IMR-90 (cell line): ENCODE measurements at regions not wholly inside any gene's neighbourhood (a gene's known extent, or its start where the extent isn't known, plus 50 kb on each side); places are given as distances from the start of the nearest gene placed in this dataset.

Source experiments
- ATAC-seq: fragments of 200-7000 bp; cut with Tn5 transposase; 2 replicates; pipeline ENCODE4 v1.9.1; 2020; ENCODE audit warnings: low read depth, mild to moderate bottlenecking, moderate library complexity
- BruUV-seq: library from RNA; stranded (reverse); fragments of 400-500 nt; replicated peaks from 2 replicates; lab custom pipeline; 2021; lab: Mats Ljungman, UMichigan
- CTCF ChIA-PET: fragments of 300-600 bp; formaldehyde crosslinking; extraction: SDS; loops from one replicate; lab custom pipeline; 2021; ENCODE audit warnings: antibody characterized with exemption; lab: Yijun Ruan, JAX
- POLR2A ChIA-PET: fragments of 300-600 bp; sonication (Branson Sonifier 250); formaldehyde crosslinking; loops from one replicate; lab custom pipeline; 2022; ENCODE audit warnings: antibody characterized with exemption; ENCODE audit not compliant: unreplicated experiment; lab: Charles Lee
- DNase-seq: peaks from one replicate; pipeline ENCODE4 v3.0.0; 2013
- H2AFZ ChIP-seq: replicated peaks from 2 replicates; pipeline ENCODE3; 2013; ENCODE audit warnings: low read length, mild to moderate bottlenecking; ENCODE audit not compliant: poor library complexity
- H2AK5ac ChIP-seq: 2 replicates; pipeline ENCODE4 v1.6.1; 2013; ENCODE audit warnings: low read depth, low read length, inconsistent platforms
- H2AK9ac ChIP-seq: replicated peaks from 2 replicates; pipeline ENCODE3; 2013; ENCODE audit warnings: mild to moderate bottlenecking, low read depth, low read length, moderate library complexity; ENCODE audit not compliant: poor library complexity
- H2BK120ac ChIP-seq: 2 replicates; pipeline ENCODE4 v1.6.1; 2013; ENCODE audit warnings: low read depth, low read length, inconsistent platforms
- H2BK15ac ChIP-seq: 3 replicates; pipeline ENCODE4 v1.6.1; 2013; ENCODE audit warnings: low read depth, low read length, inconsistent platforms
- H2BK20ac ChIP-seq: 2 replicates; pipeline ENCODE4 v1.6.1; 2013; ENCODE audit warnings: low read depth, mild to moderate bottlenecking, inconsistent platforms, low read length, moderate library complexity
- H2BK5ac ChIP-seq: 2 replicates; pipeline ENCODE4 v1.6.1; 2013; ENCODE audit warnings: mild to moderate bottlenecking, low read depth, low read length, inconsistent platforms; ENCODE audit not compliant: poor library complexity, severe bottlenecking
- H3K14ac ChIP-seq: replicated peaks from 2 replicates; pipeline ENCODE4 v1.6.1; 2013; ENCODE audit warnings: low read depth, low read length, inconsistent platforms
- H3K18ac ChIP-seq: 2 replicates; pipeline ENCODE4 v1.6.1; 2013; ENCODE audit warnings: low read depth, low read length, control low read depth
- H3K23ac ChIP-seq: 2 replicates; pipeline ENCODE4 v1.6.1; 2013; ENCODE audit warnings: low read depth, low read length, inconsistent platforms
- H3K27ac ChIP-seq: 2 replicates; pipeline ENCODE4 v1.5.1; 2013; ENCODE audit warnings: mild to moderate bottlenecking, control low read depth, low read length; ENCODE audit not compliant: insufficient read depth
- H3K27me3 ChIP-seq: 2 replicates; pipeline ENCODE4 v1.6.1; 2013; ENCODE audit warnings: low read length; ENCODE audit not compliant: control insufficient read depth, insufficient read depth
- H3K36me3 ChIP-seq: 2 replicates; pipeline ENCODE4 v1.6.1; 2013; ENCODE audit warnings: low read length, mixed read lengths; ENCODE audit not compliant: control insufficient read depth, insufficient read depth
- H3K4ac ChIP-seq: 2 replicates; pipeline ENCODE4 v1.6.1; 2013; ENCODE audit warnings: low read depth, low read length, inconsistent platforms
- H3K4me1 ChIP-seq: 2 replicates; pipeline ENCODE4 v1.6.1; 2013; ENCODE audit warnings: low read length, mixed read lengths; ENCODE audit not compliant: control insufficient read depth, insufficient read depth
- H3K4me2 ChIP-seq: 2 replicates; pipeline ENCODE4 v1.6.1; 2013; ENCODE audit warnings: low read depth, mild to moderate bottlenecking, control low read depth, low read length, moderate library complexity
- H3K4me3 ChIP-seq: 2 replicates; pipeline ENCODE4 v1.5.1; 2013; ENCODE audit warnings: low read depth, mild to moderate bottlenecking, control low read depth, low read length, moderate library complexity; ENCODE audit not compliant: insufficient read depth
- H3K56ac ChIP-seq: 2 replicates; pipeline ENCODE4 v1.6.1; 2013; ENCODE audit warnings: low read length, inconsistent platforms; ENCODE audit not compliant: insufficient read depth; ENCODE audit errors: extremely low read depth
- H3K79me1 ChIP-seq, 2 experiments: 2 replicates each; pipeline ENCODE4 v1.6.1; 2013; ENCODE audit warnings: low read length in 2 of 2, inconsistent platforms in 1 of 2, low read depth in 1 of 2
- H3K9ac ChIP-seq: 2 replicates; pipeline ENCODE4 v1.6.1; 2013; ENCODE audit warnings: low read depth, low read length, control low read depth
- H3K9me1 ChIP-seq: 2 replicates; pipeline ENCODE4 v1.6.1; 2013; ENCODE audit warnings: low read length, inconsistent platforms; ENCODE audit not compliant: insufficient read depth
- H3K9me3 ChIP-seq: 2 replicates; pipeline ENCODE4 v1.6.1; 2013; ENCODE audit warnings: low read length; ENCODE audit not compliant: control insufficient read depth, insufficient read depth
- H4K20me1 ChIP-seq: 2 replicates; pipeline ENCODE4 v1.6.1; 2013; ENCODE audit warnings: low read length, inconsistent platforms; ENCODE audit not compliant: insufficient read depth
- H4K5ac ChIP-seq: 2 replicates; pipeline ENCODE4 v1.6.1; 2013; ENCODE audit warnings: mild to moderate bottlenecking, low read depth, low read length, control low read depth
- H4K8ac ChIP-seq, 2 experiments: 2 replicates each; pipeline ENCODE4 v1.6.1; 2013; ENCODE audit warnings: low read depth in 2 of 2, low read length in 2 of 2, control low read depth in 1 of 2, inconsistent platforms in 1 of 2
- H4K91ac ChIP-seq: 2 replicates; pipeline ENCODE4 v1.6.1; 2013; ENCODE audit warnings: low read depth, low read length, inconsistent platforms; ENCODE audit not compliant: insufficient read depth
- CHD1 ChIP-seq: IDR thresholded peaks from 2 replicates; pipeline ENCODE4 v1.6.1; 2012; ENCODE audit warnings: low read depth, low read length, improper control_type of control experiment
- MAFK ChIP-seq: IDR thresholded peaks from 2 replicates; pipeline ENCODE4 v1.6.1; 2012; ENCODE audit warnings: low read depth, low read length, improper control_type of control experiment
- NFE2L2 ChIP-seq: fragments of 150-350 bp; IDR thresholded peaks from 2 replicates; pipeline ENCODE4 v1.6.1; 2016; ENCODE audit warnings: low read depth, mild to moderate bottlenecking, low read length
- POLR2A ChIP-seq: IDR thresholded peaks from 2 replicates; pipeline ENCODE4 v1.6.1; 2012; ENCODE audit warnings: mild to moderate bottlenecking, low read depth, low read length
- RAD21 ChIP-seq: IDR thresholded peaks from 2 replicates; pipeline ENCODE4 v1.6.1; 2012; ENCODE audit warnings: low read length, improper control_type of control experiment
- RCOR1 ChIP-seq: IDR thresholded peaks from 2 replicates; pipeline ENCODE4 v1.6.1; 2012; ENCODE audit warnings: mild to moderate bottlenecking, low read length, improper control_type of control experiment; ENCODE audit not compliant: insufficient replicate concordance
- SMC3 ChIP-seq: fragments of 150-350 bp; IDR thresholded peaks from 2 replicates; pipeline ENCODE4 v1.6.1; 2016; ENCODE audit warnings: low read depth, mild to moderate bottlenecking, antibody characterized with exemption, low read length, moderate library complexity
- WGBS, 2 experiments: methylation state at CpG; one replicate each; pipeline versions ENCODE4 v1.1.5 to v1.1.7; 2013; ENCODE audit warnings: missing lambda C conversion rate in 2 of 2; ENCODE audit not compliant: insufficient read length in 1 of 2; ENCODE audit errors: extremely low coverage in 2 of 2; 5-methylcytosine and 5-hydroxymethylcytosine counted together
- dilution Hi-C: fragments of 300-500 bp; cut with HindIII; formaldehyde crosslinking; loops from one replicate; pipeline ENCODE4 v1.14.3; 2018; ENCODE audit warnings: low sequenced_read_pairs; ENCODE audit not compliant: unreplicated experiment
- in situ Hi-C: fragments of 300-500 bp; cut with MboI; formaldehyde crosslinking; loops from 3 replicates; pipeline ENCODE4 v1.14.3; 2019; ENCODE audit warnings: low sequenced_read_pairs, inconsistent platforms, mixed read lengths
- intact Hi-C: fragments of 100-400 bp; cut with micrococcal nuclease; formaldehyde crosslinking; loops from 2 replicates; pipeline ENCODE4 v1.10.0; 2022

GRCh38 chr3:6437631-6438030 lies 423.3 kb upstream of the GRM7 start:
- no peak overlapping the region for H3K56ac ChIP-seq
- in situ Hi-C loops (no loop called here), intact Hi-C loops (no loop called here), dilution Hi-C loops (no loop called here)
- no peak overlapping the region for H3K4ac ChIP-seq
- no peaks in the 10 kb centered on the region for H3K79me1 ChIP-seq
- H2AK5ac ChIP-seq, result no peak overlapping the region
- no peak for TF ChIP-seq SMC3
- no peak for TF ChIP-seq NFE2L2
- TF ChIP-seq CHD1, result no peak
- TF ChIP-seq RAD21, result no peak
- no peak for TF ChIP-seq RCOR1
- TF ChIP-seq MAFK, result no peak
- no peak for TF ChIP-seq POLR2A
- H3K4me2 ChIP-seq, result no peak overlapping the region
- no peak overlapping the region for H3K4me3 ChIP-seq
- H3K9me1 ChIP-seq, result no peaks in the 10 kb centered on the region
- no peak overlapping the region for H4K5ac ChIP-seq
- H2BK120ac ChIP-seq, result no peak overlapping the region
- DNase-seq (no peak), ATAC-seq (no peak)
- H2BK5ac ChIP-seq, result no peak overlapping the region
- no peaks in the 10 kb centered on the region for H4K20me1 ChIP-seq
- H4K8ac ChIP-seq, result no peak overlapping the region
- no peak overlapping the region for H2BK20ac ChIP-seq
- H2AFZ ChIP-seq, result no peak overlapping the region
- no peak overlapping the region for H3K27ac ChIP-seq
- H3K9ac ChIP-seq, result no peak overlapping the region
- no peak overlapping the region for H2AK9ac ChIP-seq
- H3K36me3 ChIP-seq, result no peaks in the 10 kb centered on the region
- no TSS peak for BruUV-seq
- H2BK15ac ChIP-seq, result no peak overlapping the region
- H3K27me3 ChIP-seq, result no peaks in the 10 kb centered on the region
- WGBS, 2 experiments, result no CpG with 5 or more reads among the region's 3 CpGs
- H3K14ac ChIP-seq, result no peak overlapping the region
- no peaks in the 10 kb centered on the region for H3K4me1 ChIP-seq
- ChIA-PET CTCF (no interaction called here), POLR2A (no interaction called here)
- H3K18ac ChIP-seq, result no peak overlapping the region
- no peak overlapping the region for H3K23ac ChIP-seq
- no peak overlapping the region for H4K91ac ChIP-seq
- peaks cover 5% of the 10 kb centered on the region; the same call in 1 of the 2 replicates for H3K9me3 ChIP-seq
